ENCODE measurements at regions not wholly inside any gene's neighbourhood (a gene's known extent, or its start where the extent isn't known, plus 50 kb on each side); places are given as distances from the start of the nearest gene placed in this dataset.

- H3K79me2 ChIP-seq (ENCODE audit: control insufficient read depth in 1 of 2, insufficient read depth in 2 of 2, low read length in 2 of 2) = no peaks in the 10 kb centered on the region
- H4K20me1 ChIP-seq (replicated peaks in 1 of 2; ENCODE audit: control insufficient read depth in 1 of 2, insufficient read depth in 2 of 2, low read length in 2 of 2) = no peaks in the 10 kb centered on the region
- no peak overlapping the region for H3K4me2 ChIP-seq (ENCODE audit: insufficient read depth in 1 of 2, low read depth in 2 of 2, low read length in 2 of 2)
- peaks cover 0 to 3% (median 1%) of the 10 kb centered on the region in 4 experiments; a peak in 1 of 7 replicates for H3K4me1 ChIP-seq (replicated peaks in 1 of 4; ENCODE audit: control insufficient read depth in 3 of 4, insufficient read depth in 4 of 4, low read length in 3 of 4)
- H3K36me3 ChIP-seq (ENCODE audit: control insufficient read depth in 2 of 4, insufficient read depth in 4 of 4, low read length in 3 of 4) = no peaks in the 10 kb centered on the region
- ChIA-PET CTCF (ENCODE audit: partially characterized antibody) (no interaction called here), POLR2A (ENCODE audit: partially characterized antibody) (no interaction called here)
- no peak overlapping the region for H4K5ac ChIP-seq (ENCODE audit: insufficient read length, low read depth, low read length)
- no peak overlapping the region for H2AFZ ChIP-seq (ENCODE audit: low read length)
- H2BK5ac ChIP-seq (ENCODE audit: low read depth, low read length) = no peak overlapping the region
- H3K9me3 ChIP-seq (ENCODE audit: insufficient read depth in 2 of 2, low read depth in 1 of 2, low read length in 1 of 2) = no peaks in the 10 kb centered on the region
- H3K9ac ChIP-seq (replicated peaks in 1 of 4; ENCODE audit: extremely low read depth in 1 of 4, low read depth in 3 of 4, low read length in 3 of 4) = no peak overlapping the region
- no peak overlapping the region for H3K4ac ChIP-seq (replicated peaks; ENCODE audit: insufficient read length, low read depth, low read length)
- no peak for DNase-seq (ENCODE audit: low read depth in 1 of 2, low spot score in 2 of 2)
- H2BK15ac ChIP-seq (ENCODE audit: low read length) = no peak overlapping the region
- no peak overlapping the region for H2BK120ac ChIP-seq (replicated peaks; ENCODE audit: low read depth, low read length)
- H2BK12ac ChIP-seq (ENCODE audit: low read depth, low read length) = no peak overlapping the region
- no peaks in the 10 kb centered on the region for H3K79me1 ChIP-seq (ENCODE audit: low read depth, low read length)
- no peak overlapping the region for H3K18ac ChIP-seq (ENCODE audit: extremely low read depth, low read length)
- H3K4me3 ChIP-seq (ENCODE audit: extremely low read depth in 1 of 4, insufficient read depth in 2 of 4, low read depth in 3 of 4, low read length in 4 of 4) = no peak overlapping the region
- no peak for FAIRE-seq
- H3K27me3 ChIP-seq (replicated peaks in 1 of 4; ENCODE audit: control insufficient read depth in 3 of 4, extremely low read depth in 1 of 4, insufficient read depth in 3 of 4, low read length in 3 of 4) = no peaks in the 10 kb centered on the region
- WGBS, 2 experiments (ENCODE audit: extremely low coverage in 1 of 2, insufficient coverage in 1 of 2, insufficient read length in 1 of 2, insufficient replicate concordance in 2 of 2, low coverage in 1 of 2, low lambda C conversion rate in 2 of 2, missing lambda C conversion rate in 1 of 2) = 88% methylated on average over 3 of the region's 3 CpGs; no CpG with 5 or more reads in 1 of the 2 experiments
- no peak overlapping the region for H3K14ac ChIP-seq (ENCODE audit: insufficient read length)
- no peak overlapping the region for H4K8ac ChIP-seq (ENCODE audit: extremely low read depth, insufficient read depth, low read length)
- H2AK5ac ChIP-seq (ENCODE audit: low read depth, low read length) = no peak overlapping the region
- no peak overlapping the region for H3K23ac ChIP-seq (ENCODE audit: insufficient read length)
- H3K23me2 ChIP-seq (ENCODE audit: low read depth, low read length) = no peaks in the 10 kb centered on the region
- H4K91ac ChIP-seq (replicated peaks; ENCODE audit: insufficient read length, low read length) = no peak overlapping the region
- no peak overlapping the region for H3K56ac ChIP-seq (replicated peaks; ENCODE audit: insufficient read length, low read depth, low read length)
- H3K27ac ChIP-seq (ENCODE audit: low read depth, low read length) = no peak overlapping the region
- H2BK20ac ChIP-seq (ENCODE audit: low read length) = no peak overlapping the region
- TF ChIP-seq RXRA (IDR thresholded peaks at IDR 0.05; ENCODE audit: insufficient read depth, low read depth, low read length) (no peak), SAP30 (IDR thresholded peaks at IDR 0.05; ENCODE audit: insufficient read depth, insufficient replicate concordance, low read length) (no peak), KDM1A (IDR thresholded peaks at IDR 0.05; ENCODE audit: borderline replicate concordance, low read length) (no peak), MAFK (IDR thresholded peaks at IDR 0.05; ENCODE audit: low read depth, low read length) (no peak), KDM5A (IDR thresholded peaks at IDR 0.05; ENCODE audit: low read length) (no peak), YY1 (IDR thresholded peaks at IDR 0.05; ENCODE audit: low read depth, low read length) (no peak), HDAC2 (IDR thresholded peaks at IDR 0.05; ENCODE audit: borderline replicate concordance in 1 of 2, low read depth in 2 of 2, low read length in 2 of 2) (no peak), CTCF (IDR thresholded peaks at IDR 0.05; ENCODE audit: control extremely low read depth in 1 of 3, insufficient read depth in 1 of 3, low read depth in 1 of 3, low read length in 3 of 3) (no peak), NRF1 (IDR thresholded peaks at IDR 0.05; ENCODE audit: low read depth, low read length) (no peak), ATF2 (IDR thresholded peaks at IDR 0.05; ENCODE audit: low read length) (no peak)
These were observed 383.7 kb upstream of the ZNF507 start for GRCh38 chr19:31961667-31962066.
